HFFc6 (cell line): ENCODE measurements at regions not wholly inside any gene's neighbourhood (a gene's known extent, or its start where the extent isn't known, plus 50 kb on each side); places are given as distances from the start of the nearest gene placed in this dataset.

ENCODE experiments used
- DNase-seq: peaks from one replicate; pipeline ENCODE4 v3.0.0-alpha.2; 2018
- H3K27ac Mint-ChIP-seq: 2 replicates; pipeline ENCODE4 v1.8.0; 2020; ENCODE audit warnings: mild to moderate bottlenecking, mixed read lengths
- H3K27me3 Mint-ChIP-seq: 2 replicates; pipeline ENCODE4 v1.8.0; 2021; ENCODE audit warnings: mild to moderate bottlenecking, moderate library complexity, mixed read lengths; ENCODE audit not compliant: insufficient read depth
- H3K36me3 Mint-ChIP-seq: 2 replicates; pipeline ENCODE4 v1.8.0; 2021; ENCODE audit warnings: low read depth, mixed read lengths
- H3K4me1 Mint-ChIP-seq: 2 replicates; pipeline ENCODE4 v1.8.0; 2020; ENCODE audit warnings: low read depth, mixed read lengths
- H3K4me3 Mint-ChIP-seq: 2 replicates; pipeline ENCODE4 v1.8.0; 2020; ENCODE audit warnings: mild to moderate bottlenecking, moderate library complexity, mixed read lengths
- H3K9me3 Mint-ChIP-seq: 2 replicates; pipeline ENCODE4 v1.8.0; 2020; ENCODE audit warnings: mild to moderate bottlenecking, mixed read lengths
- CTCF ChIP-seq: fragments of 200-600 bp; sonication (generic); IDR thresholded peaks from 2 replicates; pipeline ENCODE4 v1.5.0; 2021; ENCODE audit warnings: antibody characterized with exemption, mild to moderate bottlenecking

- DNase-seq = peak; percentile 28
- Mint-ChIP-seq H3K27me3 (peaks cover 3% of the 10 kb centered on the region; the same call in 1 of the 2 replicates), H3K4me1 (no peaks in the 10 kb centered on the region), H3K36me3 (no peaks in the 10 kb centered on the region), H3K9me3 (no peaks in the 10 kb centered on the region; the same call in 1 of the 2 replicates), H3K27ac (no peak overlapping the region), H3K4me3 (no peak overlapping the region)
- TF ChIP-seq CTCF = peak; percentile 40
Measured at GRCh38 chr16:52976539-52977167, 76.0 kb downstream of the CHD9NB start.

GRCh38 chr16:52967744-52968143 lies 85.0 kb downstream of the CHD9NB start:
- no peak overlapping the region for H3K27ac Mint-ChIP-seq
- DNase-seq = no peak
- peaks cover 11% of the 10 kb centered on the region for H3K4me1 Mint-ChIP-seq
- no peak overlapping the region for H3K4me3 Mint-ChIP-seq
- no peak for TF ChIP-seq CTCF
- no peaks in the 10 kb centered on the region; the same call in 1 of the 2 replicates for H3K27me3 Mint-ChIP-seq
- no peaks in the 10 kb centered on the region; the same call in 1 of the 2 replicates for H3K9me3 Mint-ChIP-seq
- H3K36me3 Mint-ChIP-seq = no peaks in the 10 kb centered on the region

GRCh38 chr16:52964290-52964689 lies 88.4 kb downstream of the CHD9NB start:
- no peaks in the 10 kb centered on the region; the same call in 1 of the 2 replicates for H3K27me3 Mint-ChIP-seq
- no peak for TF ChIP-seq CTCF
- DNase-seq = no peak
- no peaks in the 10 kb centered on the region for H3K9me3 Mint-ChIP-seq
- no peaks in the 10 kb centered on the region for H3K36me3 Mint-ChIP-seq
- H3K4me3 Mint-ChIP-seq = no peak overlapping the region
- H3K27ac Mint-ChIP-seq = no peak overlapping the region
- H3K4me1 Mint-ChIP-seq = peaks cover 11% of the 10 kb centered on the region

- no peaks in the 10 kb centered on the region for H3K36me3 Mint-ChIP-seq
- no peak for DNase-seq
Measured at GRCh38 chr16:52963855-52964242, 88.8 kb downstream of the CHD9NB start.

GRCh38 chr16:52963212-52963854 lies 89.4 kb downstream of the CHD9NB start:
- no peak for TF ChIP-seq CTCF
- no peak overlapping the region for H3K27ac Mint-ChIP-seq
- DNase-seq = no peak
- no peak overlapping the region for H3K4me3 Mint-ChIP-seq
- peaks cover 11% of the 10 kb centered on the region for H3K4me1 Mint-ChIP-seq
- no peaks in the 10 kb centered on the region for H3K36me3 Mint-ChIP-seq
- H3K27me3 Mint-ChIP-seq = peaks cover 1% of the 10 kb centered on the region
- H3K9me3 Mint-ChIP-seq = no peaks in the 10 kb centered on the region

More at GRCh38 chr16:52963855-52964242, 88.8 kb downstream of the CHD9NB start:
- Mint-ChIP-seq H3K4me1 (peaks cover 11% of the 10 kb centered on the region), H3K27me3 (peaks cover 1% of the 10 kb centered on the region), H3K9me3 (no peaks in the 10 kb centered on the region), H3K4me3 (no peak overlapping the region), H3K27ac (no peak overlapping the region)
- TF ChIP-seq CTCF = no peak
